ENCODE measurements at regions not wholly inside any gene's neighbourhood (a gene's known extent, or its start where the extent isn't known, plus 50 kb on each side); places are given as distances from the start of the nearest gene placed in this dataset.

DNA sequence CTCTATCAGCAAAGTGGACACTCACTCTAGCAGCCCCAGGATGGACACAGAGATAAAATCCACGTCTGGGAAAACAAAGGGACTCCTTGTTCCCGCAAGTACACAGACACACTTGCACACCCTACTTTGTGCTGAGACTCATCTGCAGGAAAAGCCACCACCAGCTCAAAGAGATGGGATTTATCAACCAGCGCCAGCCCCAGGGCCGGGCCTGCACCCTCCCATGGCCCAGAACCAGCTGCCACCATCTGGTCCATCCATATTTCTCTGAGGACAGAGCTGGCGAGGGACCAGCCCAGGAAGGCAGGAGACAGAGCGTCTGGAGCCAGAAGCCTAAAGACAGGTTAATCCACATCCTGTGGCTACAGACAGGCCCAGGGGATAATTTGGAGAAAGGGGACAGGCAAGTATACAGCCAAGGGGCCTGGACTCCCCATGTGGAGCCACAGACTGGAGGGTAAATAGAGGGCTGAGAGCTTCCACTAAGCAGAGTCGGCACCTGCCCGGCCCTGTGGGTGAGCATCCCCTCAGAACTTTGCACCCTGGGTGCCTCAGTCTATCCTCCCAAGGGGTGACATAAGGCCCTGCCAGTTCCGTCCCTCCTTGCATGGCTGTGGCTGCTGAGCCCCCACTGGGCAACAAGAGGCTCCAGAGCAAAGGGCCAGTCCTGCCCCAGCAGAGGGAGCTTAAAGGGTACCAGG, 233.9 kb downstream of the PTPRU start:
- DNase-seq (ENCODE audit: low read depth in 2 of 3, low spot score in 2 of 3): no peak

DNA sequence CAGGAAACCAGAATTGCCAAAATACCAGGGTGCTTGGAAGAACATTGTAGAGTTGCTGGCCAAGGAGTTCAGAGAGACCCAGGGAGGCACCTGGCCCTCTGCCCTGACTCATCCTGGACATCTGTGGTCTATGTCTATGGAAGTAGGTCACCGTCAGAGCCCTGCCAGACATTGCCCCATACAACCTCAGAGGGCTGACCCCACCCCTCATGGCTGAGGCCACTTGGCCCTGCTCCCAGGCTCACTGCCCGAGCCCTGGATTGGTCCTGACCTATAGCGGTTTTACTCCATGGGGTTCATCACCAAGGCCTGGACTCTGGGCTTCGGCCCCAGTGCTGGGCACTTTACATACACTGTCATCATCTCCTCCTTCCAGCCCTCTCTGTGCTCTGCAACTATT, 233.1 kb downstream of the PTPRU start:
- DNase-seq (ENCODE audit: low read depth in 2 of 3, low spot score in 2 of 3): no peak

DNA sequence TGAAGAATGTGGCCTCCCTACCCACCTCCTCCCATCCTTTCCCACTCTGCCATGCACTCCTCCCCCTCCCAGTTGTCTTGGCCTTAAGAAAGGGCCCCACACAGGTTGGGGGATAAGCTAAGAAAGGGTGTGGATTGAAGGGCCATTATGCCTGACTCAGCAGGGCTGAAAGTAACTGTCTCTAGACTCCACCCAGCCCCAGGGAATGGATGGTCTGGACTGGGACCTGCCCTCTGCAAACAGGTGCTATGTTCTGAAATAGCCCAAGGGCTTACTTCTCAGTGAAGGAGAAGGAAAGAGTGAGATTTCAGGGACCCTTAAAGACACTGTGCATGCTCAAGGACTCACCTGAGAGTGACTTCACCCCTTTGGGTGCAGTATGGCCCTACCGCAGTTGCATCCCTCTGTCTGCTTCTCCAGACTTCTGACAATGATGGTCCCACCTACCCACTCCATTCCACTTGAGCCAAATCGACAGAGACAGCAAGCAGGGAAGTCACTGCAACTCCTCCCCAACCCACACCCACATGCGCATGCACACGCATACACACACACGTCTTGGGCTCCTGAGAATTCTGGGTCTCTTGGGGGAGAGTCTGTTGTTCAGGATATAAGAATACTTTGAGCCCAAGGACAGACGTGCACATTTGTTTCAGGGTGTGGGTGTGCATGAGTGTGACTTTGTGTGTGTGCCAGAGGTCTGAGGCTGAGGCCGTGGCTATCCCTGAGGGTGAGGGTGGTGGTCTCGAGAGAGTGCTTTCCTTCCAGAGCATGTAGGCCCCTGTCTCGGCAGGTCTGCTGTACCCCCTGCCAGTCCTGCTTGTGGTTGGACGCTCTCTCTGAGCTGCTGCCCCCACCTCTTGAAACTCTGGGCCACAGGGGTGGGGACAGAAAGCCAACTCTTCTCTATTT, 231.9 kb downstream of the PTPRU start:
- no peak for DNase-seq (ENCODE audit: low read depth in 2 of 3, low spot score in 2 of 3)

DNA sequence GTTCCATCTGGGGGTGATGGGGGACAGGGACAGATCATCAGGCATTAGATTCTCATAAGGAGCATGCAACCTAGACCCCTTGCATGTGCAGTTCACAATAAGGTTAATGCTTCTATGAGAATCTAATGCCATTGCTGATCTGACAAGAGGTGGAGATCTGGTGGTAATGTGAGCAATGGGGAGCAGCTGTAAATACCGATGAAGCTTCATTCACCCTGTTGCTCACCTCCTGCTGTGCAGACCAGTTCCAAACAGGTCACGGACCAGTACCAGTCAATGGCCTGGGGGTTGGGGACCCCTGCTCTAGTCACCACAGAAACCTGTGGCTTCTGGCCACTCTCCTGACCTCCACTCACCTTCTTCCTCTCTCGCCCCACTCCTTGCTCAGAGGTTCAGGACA, 229.9 kb downstream of the PTPRU start:
- DNase-seq (ENCODE audit: low read depth in 2 of 3, low spot score in 2 of 3): no peak

DNA sequence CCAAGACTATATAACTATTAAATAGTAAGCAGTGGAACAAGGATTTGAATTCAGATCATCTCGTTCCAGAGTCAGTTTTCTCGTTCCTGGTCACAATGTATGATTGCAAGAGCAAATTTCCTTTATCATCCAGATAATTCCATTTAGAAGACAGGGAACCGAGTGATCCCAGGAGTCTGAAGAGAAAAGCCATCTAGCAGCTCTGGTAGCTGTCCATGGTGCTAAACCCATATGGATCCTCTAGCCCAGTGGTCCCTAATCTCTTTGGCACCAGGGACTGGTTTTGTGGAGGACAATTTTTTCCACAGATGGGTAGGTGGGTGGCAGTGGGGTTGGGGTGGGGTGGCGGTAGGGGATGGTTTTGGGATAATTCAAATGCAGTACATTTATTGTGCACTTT, 229.4 kb downstream of the PTPRU start:
- peak in 1 of 3 donors; percentile 12 for DNase-seq (ENCODE audit: low read depth in 2 of 3, low spot score in 2 of 3)

DNA sequence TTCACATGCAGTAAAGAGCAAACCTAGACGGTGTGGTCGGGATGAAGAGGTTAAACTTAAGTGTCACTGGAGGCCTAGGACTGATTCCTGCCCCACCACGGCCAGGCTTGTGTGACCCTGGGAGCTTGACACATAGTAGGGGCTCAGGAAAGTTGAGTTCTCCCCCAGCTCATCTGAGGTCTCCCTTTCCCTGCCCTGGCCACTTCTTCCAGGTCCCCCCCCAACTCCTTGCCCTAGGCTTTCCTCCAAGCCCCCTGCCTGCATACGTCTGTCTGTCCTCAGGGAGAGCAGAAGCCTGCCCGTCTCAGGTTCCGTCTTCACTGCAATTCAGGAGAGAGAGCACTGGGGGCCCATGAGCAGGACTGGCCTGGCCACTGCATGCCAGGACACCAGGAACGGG, 225.8 kb downstream of the PTPRU start:
- no peak for DNase-seq (ENCODE audit: low read depth in 2 of 3, low spot score in 2 of 3)

DNA sequence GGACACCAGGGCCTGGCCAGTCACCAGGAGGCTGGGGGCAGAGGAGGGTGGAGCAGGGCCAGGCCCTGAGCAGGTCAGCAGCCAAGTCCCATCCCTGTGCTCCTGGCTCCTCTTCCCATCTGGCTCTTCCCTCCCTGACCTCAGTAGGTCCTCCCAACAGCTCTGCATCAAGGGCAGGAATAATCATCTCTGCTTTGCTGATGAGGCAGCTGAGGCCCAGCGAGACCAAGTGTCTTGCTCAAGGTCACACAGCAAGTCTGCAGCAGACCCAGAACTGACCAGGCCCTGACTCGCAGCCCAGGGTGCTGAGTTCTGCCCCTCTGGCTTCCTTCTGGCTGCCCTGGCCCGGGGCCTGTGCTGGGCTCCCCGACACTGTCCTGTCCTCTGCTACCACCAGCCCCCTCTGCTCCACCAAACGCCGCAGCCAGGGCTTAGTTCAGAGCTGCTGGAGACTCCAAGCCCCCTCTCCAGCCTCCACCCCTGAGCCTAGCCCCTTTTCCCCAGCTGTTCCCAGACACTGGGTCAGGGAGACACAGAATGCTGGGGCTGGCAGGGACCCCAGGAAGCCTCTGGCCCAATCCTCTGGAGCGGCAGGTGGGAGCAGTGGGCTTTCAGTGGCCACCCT, 224.9 kb downstream of the PTPRU start:
- DNase-seq (ENCODE audit: low read depth in 2 of 3, low spot score in 2 of 3): no peak

DNA sequence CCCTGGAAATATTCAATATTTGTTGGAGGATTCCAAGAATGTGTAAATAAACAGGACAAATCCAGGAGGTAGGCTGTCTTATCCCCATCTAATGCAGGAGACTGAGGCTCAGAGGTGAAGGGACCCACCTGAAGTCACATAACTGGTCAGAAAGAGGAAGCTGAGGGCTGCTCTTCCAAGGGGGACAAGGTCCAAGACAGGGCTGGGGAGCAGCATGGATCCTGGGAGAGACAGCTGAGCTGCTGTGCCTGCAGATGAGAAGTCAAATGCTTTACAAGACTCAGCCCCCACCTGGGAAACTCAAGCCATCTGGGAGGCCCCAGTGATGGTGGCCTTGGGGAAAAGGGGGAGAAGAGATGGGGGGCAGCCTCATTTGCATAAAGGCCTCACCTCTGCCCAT, 224.4 kb downstream of the PTPRU start:
- DNase-seq (ENCODE audit: low read depth in 2 of 3, low spot score in 2 of 3): no peak

DNA sequence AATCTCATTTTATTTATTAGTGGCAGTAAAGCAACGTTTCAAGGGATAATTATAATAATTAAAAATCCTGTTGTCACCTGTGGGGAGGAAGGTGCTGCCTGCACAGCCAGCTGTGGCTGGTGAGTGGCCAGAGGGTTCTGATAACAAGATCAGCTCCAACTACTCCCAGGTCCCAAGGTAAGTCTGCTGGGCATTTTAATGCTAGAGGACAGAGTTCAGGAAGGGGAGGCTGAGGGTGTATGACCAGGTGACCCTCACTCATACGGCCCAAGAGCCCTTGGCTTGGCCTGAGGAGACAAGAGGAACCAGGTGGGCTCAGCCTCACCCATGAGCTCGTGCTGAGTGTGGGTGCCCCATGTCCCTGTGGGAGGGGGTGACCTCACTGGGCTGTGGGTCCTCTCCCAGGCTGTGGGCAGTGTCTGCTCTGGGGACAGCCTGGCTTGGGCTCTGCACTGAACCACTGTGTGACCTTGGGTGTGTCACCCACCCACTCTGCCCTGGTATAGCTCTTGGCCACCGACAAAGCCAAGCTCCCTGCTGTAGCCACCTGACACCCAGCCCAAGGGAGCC, 223.8 kb downstream of the PTPRU start:
- DNase-seq (ENCODE audit: low read depth in 2 of 3, low spot score in 2 of 3): no peak

DNA sequence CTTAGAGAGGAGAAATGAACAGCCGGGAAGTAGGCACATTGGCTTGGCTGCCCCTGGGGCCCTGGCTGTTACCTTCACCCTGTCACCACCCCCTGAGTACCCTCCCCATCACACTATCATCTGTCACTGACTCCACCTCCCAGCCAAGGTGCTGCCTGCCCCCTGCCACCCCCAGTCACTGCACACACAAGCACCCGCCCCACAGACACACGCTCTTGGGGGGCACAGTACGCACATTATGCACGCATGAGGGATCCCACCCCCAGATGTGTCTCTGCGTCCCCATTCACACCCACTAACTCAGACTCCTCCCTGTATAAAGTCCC, 223.3 kb downstream of the PTPRU start:
- DNase-seq (ENCODE audit: low read depth in 2 of 3, low spot score in 2 of 3): no peak

DNA sequence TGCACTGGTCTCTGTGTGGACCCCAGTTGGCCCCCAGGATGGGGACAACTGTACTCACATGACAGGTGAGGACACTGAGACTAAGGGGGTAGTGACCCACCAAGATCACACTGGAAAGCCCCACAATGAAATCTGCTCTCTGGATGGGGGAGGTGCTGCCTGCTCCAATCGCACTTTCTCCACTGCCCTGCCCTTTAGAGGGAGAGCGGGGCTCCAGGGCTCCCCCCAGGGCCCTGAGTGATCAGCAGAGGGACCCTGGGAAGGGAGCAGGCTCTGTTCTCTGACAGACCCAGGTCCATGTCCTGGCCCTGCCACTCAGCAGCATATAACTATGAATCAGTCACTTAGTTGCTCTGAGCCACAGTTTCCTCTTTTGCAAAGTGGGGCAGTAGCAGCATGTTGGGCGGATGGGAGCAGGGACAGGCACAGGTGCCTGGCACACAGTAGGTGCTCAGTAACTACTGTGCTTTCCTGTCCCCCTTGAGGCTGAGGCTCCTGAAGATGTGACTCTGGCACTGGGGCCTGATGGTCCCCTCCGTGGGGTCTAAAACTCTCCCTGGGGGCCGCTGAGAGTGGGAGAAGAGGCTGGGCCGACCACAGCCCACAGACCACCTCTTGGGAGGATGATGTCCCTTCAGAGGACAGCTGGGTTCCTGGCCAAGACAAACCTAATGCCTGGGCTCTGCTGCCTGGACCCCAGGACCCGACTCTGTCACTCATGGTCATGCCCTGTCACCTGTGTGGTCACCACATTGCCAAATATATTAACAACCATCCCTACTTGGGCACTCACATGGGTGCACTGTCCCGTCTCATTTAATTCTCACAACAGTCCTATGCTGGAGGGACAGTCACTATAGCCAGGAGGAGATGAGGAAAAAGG, 222.7 kb downstream of the PTPRU start:
- no peak for DNase-seq (ENCODE audit: low read depth in 2 of 3, low spot score in 2 of 3)

DNA sequence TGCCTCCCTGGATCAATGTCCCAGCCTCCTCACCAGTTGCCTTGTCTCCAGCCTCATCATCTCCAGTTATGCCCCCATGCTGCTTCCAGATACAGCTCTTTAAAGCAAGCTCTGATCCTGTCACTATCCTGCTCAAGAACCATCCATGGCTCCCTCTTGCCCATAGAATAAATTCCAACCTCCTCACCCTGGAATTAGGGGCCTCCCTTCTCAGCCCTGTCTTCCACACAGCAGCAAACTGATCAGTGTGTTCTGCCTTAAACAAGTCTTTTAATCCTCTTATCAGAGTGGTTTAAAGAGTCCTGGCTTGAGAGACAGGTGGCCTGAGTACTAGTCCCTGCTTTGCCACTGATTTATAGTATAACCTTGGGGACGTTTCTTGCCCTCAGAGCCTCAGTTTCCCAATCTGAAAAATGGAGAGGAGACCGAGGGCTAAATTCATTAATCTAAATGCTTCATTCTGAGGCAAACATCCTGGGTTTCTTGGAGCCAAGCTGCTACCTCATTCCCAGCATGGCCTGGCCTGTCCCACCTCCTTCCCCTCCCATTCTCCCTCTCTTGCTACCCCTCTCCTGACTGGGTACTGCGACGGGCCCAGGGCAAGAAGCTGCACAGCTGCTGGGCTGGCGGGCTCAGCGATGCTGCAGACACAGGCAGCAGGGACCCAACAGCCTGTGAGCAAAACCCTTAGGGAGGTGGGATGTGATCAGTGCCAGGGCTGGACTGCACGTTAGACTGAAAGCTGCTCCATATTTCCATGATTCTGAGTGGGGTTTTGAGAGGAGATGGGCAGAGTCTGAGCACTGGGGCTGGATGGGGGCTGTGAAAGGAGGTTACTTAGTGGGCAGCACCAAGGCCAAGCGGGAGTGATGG, 221.4 kb downstream of the PTPRU start:
- no peak for DNase-seq (ENCODE audit: low read depth in 2 of 3, low spot score in 2 of 3)

DNA sequence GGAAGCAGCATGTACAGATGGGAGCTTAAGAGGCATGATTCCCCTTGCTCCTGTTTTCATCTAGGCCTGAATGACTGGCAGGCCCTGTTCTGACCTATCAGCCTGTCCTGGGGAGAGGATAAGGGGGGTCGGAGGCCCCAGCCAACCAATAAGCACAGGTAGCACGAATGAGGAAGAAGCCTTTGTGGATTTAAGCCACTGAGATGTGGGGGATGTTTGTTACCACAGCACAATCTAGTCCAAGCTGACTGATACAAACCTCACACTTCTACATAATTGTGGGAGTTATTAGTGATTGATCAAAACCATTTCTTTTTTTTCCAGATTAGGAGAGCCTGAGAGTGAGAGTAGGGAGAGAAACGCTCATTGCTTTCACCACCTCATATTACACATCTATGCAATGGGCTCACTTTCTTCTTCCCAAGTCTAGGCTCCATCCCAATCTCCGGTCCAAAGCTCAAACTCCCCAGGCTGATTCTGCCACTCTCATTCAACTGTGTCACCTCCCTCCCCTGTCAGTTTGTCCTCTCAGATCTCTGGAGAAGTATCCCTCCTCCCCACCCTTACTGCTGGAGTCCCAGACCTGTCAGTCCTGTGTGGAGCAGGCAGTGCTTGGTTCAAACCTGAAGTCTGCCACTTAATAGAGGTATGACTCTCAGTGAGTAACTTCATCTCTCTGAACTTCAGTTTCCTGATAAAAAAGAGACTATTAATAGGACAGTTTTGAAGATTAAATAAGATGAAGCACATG, 220.5 kb downstream of the PTPRU start:
- DNase-seq (ENCODE audit: low read depth in 2 of 3, low spot score in 2 of 3): no peak

DNA sequence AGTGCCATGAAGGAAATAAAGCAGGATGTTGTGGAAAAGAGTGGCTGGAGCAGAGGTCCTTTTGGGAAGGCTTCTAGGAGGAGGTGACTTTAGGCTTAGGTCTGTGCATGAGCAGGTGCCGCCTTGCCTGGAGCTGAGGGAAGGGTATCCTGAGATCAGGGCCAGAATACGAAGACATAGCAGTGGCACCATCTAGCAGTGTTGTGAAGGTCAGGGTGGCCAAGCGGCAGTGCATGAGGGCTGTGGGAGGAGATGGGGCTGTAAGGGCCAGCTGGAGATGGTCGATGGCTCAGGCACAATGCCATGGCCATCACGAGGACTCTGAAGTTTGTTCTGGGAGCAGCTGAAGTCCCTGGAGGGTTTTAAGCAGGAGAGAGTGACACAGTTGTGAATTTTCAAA, 219.5 kb downstream of the PTPRU start:
- no peak for DNase-seq (ENCODE audit: low read depth in 2 of 3, low spot score in 2 of 3)

DNA sequence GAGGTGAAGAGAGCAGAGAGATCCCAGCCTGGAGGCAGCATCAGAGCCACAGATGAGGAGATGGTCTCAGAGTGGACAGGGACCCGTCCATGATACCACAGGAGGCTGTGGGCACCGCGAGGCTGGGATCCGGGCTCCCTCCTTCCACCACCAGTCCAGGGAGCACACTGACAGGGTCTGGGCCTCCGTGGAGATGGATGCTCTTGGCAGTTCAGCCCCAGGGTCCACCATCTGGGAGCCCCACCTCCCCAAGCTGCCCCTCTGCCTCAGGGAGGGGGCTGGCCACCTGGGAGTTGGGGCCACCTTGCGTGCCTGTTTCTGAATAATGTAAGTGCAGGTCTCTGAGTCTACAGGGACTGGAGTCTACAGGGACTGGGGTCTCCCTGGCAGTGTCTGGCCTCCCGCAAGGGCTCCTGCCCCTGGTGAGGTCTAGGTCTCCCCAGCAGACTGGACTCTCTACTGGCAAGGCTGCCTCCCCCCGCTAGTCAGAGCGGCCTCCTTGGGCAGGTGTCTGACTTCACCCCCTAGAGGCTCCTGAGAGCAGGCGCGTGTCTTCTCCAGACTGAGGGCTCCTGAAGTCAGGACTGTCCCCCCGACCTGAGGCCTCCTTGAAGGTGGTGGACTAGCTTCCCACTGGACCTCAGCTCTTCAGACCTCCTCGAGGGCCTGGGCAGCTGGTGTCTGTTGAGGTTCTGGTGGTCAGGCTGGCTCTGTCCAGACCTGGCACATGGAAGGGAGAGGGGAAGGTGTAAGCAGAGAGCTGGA, 218.5 kb downstream of the PTPRU start:
- no peak for DNase-seq (ENCODE audit: low read depth in 2 of 3, low spot score in 2 of 3)

DNA sequence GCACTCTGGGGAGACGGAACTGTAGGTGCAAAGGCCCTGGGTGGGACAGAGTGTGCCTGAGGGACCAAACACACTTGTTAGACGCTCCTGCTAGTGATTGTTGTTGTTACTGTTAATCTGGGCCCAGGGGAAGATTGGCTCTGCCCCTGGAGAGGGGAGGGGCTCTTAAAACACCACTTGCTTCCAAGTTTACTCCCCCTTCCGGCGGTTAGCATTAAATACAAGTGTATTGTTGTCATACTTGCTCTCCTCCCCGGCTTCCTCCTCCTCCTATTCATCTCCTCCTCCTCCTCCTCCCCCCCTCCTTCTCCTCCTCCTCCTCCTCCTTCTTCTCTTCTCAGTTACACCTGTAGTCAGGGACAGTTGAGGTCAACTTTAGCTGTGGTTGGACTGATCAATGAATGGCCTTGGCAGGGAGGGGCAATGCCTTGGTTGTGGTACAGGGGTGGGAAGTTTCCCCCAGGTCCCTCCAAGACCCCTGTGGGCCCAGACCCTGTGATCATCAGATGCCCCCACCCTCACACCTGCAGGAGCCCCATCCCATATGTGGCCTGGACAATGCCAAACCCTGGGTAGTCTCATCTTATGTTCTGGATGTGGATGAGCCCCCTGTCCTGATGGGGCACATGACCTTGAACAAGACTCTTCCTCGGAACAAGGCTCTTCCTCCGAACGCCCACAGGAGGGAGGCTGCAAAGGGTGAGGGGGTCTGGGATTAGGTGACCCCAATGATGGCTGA, 217.3 kb downstream of the PTPRU start:
- peak in 2 of 3 donors; percentile 24 to 30 for DNase-seq (ENCODE audit: low read depth in 2 of 3, low spot score in 2 of 3)

DNA sequence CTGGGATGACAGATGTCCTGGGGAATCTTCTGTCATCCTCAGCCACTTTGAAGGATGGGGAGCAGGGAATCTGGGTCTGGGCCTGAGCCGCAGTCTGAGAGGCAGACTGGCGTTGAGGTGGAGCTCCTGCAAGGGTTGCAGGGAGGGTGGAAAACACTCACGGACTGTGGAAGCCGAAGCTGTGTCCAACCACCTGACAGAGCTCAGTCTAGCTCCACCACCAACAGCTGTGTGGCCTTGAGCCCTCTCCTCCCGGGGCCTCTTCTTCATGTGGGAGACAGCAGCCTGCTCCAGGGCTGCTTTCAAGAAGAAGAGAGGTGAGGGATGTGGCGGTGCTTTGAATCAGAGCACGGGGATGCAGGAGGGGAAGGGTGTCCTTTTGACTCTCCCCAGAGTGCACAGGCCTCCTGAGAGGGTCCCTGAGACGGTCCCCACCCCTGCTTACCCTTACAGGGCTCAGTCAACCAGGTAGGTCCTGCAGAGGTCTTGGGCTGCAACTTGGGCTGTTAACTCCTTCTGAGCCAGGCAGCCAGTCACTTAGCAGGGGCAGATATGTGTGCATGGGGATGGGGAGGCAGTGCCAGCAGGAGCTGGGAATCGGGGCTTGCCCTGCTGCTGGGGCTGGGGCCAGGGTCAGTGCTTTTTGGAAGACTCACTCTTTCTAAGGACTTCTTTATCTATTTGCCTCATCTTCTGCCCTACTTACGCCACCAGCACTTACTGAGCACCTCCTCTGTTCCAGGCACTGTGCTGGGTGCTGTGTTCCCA, 216.3 kb downstream of the PTPRU start:
- DNase-seq (ENCODE audit: low read depth in 2 of 3, low spot score in 2 of 3): no peak
